ENCODE measurements at regions not wholly inside any gene's neighbourhood (a gene's known extent, or its start where the extent isn't known, plus 50 kb on each side); places are given as distances from the start of the nearest gene placed in this dataset.

GRCh38 chr16:76724181-76724580 is 447.0 kb downstream of the CNTNAP4 start:
- DNase-seq = no peak

DNA sequence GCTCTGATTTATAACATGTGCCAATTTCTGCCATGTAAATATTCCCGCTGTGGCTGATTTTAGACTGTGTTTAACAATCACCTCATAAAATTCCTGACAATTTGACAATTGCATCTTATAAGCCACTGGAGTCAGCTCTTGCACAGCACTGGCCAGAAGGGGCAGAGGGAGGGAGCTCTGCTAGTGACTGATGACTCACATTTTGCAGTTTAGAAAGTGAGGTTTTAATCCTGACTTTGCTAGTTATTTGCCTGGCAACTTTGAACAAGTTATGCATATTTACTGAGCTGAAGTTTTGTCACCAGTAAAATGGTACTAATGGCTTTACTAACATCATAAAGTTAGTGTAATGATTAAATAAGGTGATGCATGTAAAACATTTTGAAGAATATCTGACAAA is 452.3 kb downstream of the CNTNAP4 start:
- DNase-seq = no peak

DNA sequence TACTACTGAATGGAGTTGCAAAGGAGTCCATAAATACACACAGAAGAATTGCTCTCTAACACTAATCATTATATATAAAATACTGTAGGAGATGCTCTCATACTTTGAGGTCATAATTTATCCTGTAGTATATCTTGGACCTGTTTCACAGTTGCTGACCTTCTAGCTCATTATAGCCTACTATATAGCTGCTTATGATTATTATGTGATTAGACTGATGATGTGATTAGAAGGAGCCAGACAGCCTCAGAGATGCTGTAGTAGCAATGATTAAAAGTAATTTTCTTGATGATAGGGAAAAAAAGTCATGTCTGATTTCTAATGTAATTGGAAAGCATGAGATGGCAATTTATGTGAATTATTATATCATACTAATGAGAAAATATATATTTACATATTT is 455.7 kb downstream of the CNTNAP4 start:
- no peak for DNase-seq

GRCh38 chr16:76741623-76742022 is 449.4 kb upstream of the MON1B start:
- DNase-seq = no peak

DNA sequence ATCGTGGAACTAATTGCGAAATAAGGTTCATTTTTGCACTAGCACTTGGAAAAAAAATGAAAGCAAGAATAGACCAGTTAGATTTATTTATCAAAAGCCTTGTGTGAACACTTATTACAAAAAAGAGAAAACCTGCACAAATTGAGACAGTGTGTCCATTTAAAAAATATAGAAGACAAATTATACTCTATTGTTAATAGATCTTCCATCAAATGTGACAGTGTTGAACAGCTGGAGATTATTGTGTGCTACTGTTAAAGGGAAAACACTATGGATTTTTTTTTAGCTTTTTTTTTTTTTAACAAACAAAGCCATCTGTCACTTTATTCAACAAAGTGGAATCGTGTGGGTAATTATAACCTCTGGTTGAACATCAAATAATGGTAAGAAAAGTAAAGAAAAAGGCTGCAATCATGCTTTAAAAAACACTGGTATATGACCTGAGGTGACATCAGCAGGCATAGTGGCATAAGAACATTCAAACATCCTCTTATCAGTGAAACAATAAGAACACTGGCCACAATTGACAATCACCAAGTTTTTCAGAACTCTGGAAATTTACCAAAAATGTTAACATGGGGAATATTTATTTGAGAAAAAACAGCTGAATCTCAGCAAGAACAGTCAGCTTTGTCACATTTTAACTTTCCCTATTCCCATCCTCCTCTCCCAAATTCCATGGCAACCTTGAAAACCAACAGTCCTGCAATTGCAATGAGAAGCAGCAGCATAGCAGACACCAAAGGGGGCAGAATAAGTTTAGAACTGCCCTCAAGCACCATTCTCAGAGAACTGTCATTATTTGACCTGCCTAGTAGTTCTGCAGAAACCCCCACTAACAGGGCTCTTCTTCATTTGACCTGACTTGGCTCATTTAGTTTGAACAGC is 442.3 kb upstream of the MON1B start:
- DNase-seq = no peak

GRCh38 chr16:76749780-76750375 is 441.1 kb upstream of the MON1B start:
- DNase-seq = no peak

- no peak for DNase-seq
Observed at GRCh38 chr16:76755496-76755895, 435.5 kb upstream of the MON1B start.

GRCh38 chr16:76756423-76756822 is 434.6 kb upstream of the MON1B start:
- no peak for DNase-seq

- no peak for DNase-seq
Observed at GRCh38 chr16:76756951-76757350, 434.0 kb upstream of the MON1B start.

- no peak for DNase-seq
Observed at GRCh38 chr16:76766538-76766937, 424.5 kb upstream of the MON1B start.

DNA sequence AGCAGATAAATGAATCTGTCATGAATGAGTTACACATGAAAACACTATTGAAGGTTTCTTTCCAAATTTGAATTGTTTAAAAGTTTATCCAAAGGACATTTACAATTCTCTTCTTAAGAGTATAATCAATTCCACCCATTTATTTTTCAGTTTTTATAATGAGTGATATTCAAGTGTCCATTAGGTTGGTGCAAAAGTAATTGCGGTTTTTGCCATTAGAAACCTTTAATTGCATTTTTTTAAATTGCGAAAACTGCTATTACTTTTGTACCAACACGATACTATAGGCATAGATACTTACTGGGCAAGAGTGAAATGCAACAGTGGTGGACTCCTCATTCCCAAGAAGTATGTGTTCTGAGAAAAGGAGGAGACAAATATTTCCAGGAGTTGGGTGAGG is 422.7 kb upstream of the MON1B start:
- no peak for DNase-seq

- DNase-seq = no peak
Observed at GRCh38 chr16:76768948-76769347, 422.0 kb upstream of the MON1B start.

DNA sequence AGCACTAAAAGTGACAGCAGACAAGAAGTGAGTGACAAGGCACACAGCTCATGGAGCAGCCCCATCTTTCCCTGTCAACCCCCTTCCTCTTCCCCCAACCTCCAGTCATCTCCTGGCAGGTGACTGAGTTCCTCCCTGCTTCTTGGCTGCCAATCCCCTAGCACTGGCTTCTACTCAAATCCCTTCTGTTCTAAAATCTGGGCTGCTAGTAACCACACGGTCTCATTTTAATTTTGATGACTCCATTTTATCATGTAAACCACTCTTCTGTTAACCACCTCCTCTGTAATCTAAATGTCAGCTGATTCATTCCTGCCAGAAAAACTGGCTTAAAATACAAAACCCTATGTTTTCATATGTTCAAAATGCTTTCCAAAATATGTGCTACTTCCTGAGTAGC is 419.8 kb upstream of the MON1B start:
- no peak for DNase-seq

GRCh38 chr16:76777721-76778465 is 413.1 kb upstream of the MON1B start:
- DNase-seq = no peak

- DNase-seq = no peak
Observed at GRCh38 chr16:76780556-76780955, 410.4 kb upstream of the MON1B start.

DNA sequence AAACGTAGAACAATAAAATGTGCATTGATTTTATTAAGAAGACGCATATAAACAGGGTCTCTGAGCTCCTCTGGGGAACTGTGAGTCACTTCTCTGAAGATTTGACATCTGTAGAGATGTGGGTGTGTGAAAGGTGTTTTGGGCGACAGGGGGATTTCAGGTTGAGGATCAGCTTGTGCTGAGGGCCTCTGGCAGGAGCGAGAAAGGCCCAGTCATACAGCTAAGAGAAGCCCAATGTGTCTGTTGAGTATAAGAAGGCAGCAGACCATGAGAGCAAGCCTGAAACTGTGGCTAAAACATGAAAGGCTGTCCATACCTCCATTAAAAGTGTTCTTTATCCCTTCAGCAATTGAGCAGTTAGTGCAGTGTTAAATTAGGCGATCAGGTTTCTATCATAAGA is 406.5 kb upstream of the MON1B start:
- no peak for DNase-seq

DNA sequence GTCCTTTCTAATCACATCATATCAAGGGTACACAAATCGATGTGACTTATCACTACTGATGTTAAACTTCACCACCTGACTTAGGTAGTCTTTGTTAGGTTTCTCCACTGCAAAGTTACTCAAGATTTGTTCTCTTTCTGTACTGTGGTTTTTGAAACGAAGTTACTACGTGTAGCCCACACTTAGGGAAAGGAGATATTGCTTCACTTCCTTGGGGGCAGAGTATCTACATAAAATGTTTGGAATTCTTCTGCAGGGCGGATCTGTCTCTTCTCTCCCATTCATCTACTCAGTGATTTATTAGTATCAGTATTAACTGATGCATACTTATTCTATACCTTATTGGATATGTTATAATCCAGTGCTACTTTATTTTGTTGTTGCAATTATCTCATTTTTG is 403.6 kb upstream of the MON1B start:
- no peak for DNase-seq

- DNase-seq = no peak
Observed at GRCh38 chr16:76791151-76791550, 399.8 kb upstream of the MON1B start.

DNA sequence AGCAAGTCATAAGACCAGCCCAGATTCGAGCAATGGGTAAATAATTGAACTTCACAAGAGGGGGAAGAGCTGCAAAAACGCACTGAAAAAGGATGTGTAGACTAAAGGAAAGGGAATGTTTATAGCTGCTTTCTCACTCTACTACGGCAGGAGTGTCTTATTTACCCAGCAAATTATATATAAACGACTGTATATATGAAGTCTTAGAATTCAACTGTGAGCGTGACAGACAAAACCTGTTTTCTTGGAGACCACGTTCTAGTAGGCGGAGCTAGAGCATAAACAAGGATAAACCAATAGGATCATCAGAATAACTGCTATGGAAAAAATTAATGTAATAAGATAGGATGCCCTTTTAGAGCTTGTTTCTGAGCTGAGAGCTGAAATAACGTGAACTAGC is 394.6 kb upstream of the MON1B start:
- DNase-seq = no peak

- DNase-seq = no peak
Observed at GRCh38 chr16:76796978-76797377, 394.0 kb upstream of the MON1B start.

- no peak for DNase-seq
Observed at GRCh38 chr16:76797457-76797856, 393.5 kb upstream of the MON1B start.

GRCh38 chr16:76800196-76800595 is 390.8 kb upstream of the MON1B start:
- no peak for DNase-seq

GRCh38 chr16:76801357-76801756 is 389.6 kb upstream of the MON1B start:
- no peak for DNase-seq

DNA sequence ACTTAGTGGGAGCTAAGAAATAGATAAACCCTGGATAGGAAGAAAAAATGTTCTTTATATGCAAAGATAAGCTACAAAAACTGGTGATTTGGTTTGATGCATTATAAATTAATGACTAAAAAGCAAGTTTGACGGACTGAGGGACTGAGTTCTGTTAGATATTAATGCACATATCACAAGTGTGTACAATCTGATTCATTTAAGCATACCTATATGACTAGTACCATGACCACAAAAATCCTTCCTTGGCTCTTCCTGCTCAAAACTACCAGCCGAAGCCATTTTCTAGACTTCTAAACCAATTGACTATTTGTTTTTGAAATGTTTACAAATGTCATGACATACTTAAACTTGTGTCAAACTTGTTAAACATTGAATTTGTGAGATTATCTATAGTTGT is 374.5 kb upstream of the MON1B start:
- DNase-seq = no peak

All from activated CD4-positive, alpha-beta T cell treated with anti-CD3 and anti-CD28 coated beads for 48 hours (primary cell).